ENCODE measurements at regions not wholly inside any gene's neighbourhood (a gene's known extent, or its start where the extent isn't known, plus 50 kb on each side); places are given as distances from the start of the nearest gene placed in this dataset.

- DNase-seq (ENCODE audit: low read depth) = no peak
Observed at GRCh38 chr13:111038887-111039286, 76.2 kb upstream of the ARHGEF7 start.

DNA sequence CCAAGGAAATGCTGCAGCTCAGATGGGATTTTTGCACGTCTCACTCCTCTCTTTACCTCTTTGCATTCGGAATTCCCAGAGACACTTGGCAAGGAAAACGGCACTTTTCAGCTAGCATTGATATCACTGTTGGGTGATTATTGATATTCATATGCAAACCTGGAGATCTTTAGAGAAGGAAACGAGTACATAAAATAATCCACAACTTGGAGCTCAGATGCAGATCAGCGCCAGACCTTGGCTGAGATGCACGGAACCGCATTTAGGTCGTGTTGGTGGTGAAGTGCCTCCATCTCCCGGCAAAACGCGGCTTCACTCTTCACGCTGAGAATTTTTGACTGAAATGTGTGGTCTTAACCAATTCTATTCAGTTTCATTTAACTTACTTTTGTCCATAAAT lies 77.2 kb upstream of the ARHGEF7 start:
- DNase-seq (ENCODE audit: low read depth) = no peak

DNA sequence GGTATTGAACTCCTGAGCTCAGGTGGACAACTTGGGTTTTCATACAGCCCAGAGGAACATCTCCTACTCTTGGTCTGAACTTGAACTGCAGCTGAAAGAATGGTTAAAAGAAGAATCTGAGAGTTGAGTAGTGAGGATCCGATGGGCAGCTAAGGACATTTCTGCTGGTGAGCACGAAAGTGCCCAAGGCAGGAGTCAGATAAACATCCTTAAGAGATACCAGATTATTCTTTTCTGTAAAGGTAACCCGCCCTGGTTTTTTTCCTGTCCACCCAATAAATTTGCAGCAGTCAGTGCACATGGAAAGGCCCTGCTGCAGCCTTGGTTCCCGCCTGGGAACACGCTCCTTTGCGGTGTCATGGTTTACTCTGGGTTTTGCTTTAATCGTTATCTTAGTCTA lies 78.4 kb upstream of the ARHGEF7 start:
- no peak for DNase-seq (ENCODE audit: low read depth)

DNA sequence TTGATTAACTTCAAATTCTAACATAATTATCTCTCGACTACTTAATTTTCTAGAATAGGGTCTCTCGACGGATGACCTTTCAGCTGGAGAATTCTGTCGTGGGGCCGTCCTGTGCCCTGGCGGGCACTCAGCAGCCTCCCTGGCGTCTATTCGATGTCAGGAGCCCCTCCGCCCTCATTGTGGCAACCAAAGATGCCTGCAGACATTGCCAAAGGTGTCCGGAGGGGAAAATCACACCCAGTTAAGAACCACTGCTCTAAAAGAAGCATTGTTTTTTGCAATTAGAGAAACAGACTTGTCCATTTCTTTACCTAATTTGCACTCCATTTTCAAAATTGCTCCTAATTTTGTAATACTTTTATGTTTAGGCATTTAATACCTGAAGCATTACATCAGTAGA lies 79.2 kb upstream of the ARHGEF7 start:
- no peak for DNase-seq (ENCODE audit: low read depth)

DNA sequence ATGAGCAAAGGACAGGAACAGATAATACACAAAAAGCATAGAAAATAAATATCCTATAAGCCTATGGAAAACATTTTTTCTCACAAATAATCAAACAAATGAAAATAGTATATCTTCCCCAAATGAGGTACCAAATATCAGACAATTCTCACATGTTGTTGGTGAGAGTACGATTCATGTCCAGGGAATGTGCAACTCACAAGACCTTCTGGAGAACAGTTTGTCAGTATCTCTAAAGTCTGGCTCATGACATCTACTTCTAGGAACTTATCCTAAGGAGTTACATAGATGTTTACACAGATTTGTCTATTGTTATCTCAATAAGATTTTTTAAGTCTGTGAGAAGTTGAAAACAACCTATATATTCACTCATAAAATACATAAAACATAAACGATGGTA lies 80.3 kb upstream of the ARHGEF7 start:
- no peak for DNase-seq (ENCODE audit: low read depth)

- DNase-seq (ENCODE audit: low read depth) = no peak
Observed at GRCh38 chr13:111033172-111034130, 81.7 kb upstream of the ARHGEF7 start.

GRCh38 chr13:111031531-111031961 lies 83.6 kb upstream of the ARHGEF7 start:
- no peak for DNase-seq (ENCODE audit: low read depth)

DNA sequence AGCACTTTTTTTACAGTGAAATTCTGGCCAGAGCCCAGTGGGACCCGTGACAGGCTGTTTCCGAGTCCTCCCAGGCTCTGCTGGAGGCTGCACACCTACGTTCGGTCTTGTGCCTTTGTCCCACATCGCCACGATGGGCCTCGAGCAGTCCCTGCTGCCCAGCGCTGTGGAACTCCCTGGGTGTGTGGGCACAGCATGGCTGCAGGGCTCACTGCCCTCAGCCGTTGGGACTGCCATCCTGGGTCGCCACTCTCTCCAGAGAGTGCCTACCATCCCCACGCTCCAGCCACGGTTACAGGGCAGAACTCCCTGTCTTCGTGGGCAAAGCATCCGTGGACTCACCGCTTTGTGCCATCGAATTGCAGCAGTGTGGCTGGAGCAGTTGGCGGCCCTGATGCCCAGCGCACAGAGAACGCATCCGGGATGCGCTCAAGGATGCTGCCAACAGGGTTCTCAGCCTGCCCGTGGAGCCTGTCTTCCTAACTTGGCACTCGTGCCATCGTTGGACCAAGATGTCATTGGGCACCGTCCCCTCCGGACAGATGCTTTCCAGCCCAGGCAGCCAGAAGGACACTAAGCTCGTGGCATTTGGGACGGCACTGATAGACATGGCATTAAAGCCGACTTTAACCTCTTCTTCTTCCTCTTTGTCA lies 85.0 kb upstream of the ARHGEF7 start:
- DNase-seq (ENCODE audit: low read depth) = no peak

GRCh38 chr13:111027458-111028439 lies 87.4 kb upstream of the ARHGEF7 start:
- no peak for DNase-seq (ENCODE audit: low read depth)

- no peak for DNase-seq (ENCODE audit: low read depth)
Observed at GRCh38 chr13:111025310-111025709, 89.8 kb upstream of the ARHGEF7 start.

GRCh38 chr13:111022886-111023285 lies 92.2 kb upstream of the ARHGEF7 start:
- DNase-seq (ENCODE audit: low read depth) = no peak

DNA sequence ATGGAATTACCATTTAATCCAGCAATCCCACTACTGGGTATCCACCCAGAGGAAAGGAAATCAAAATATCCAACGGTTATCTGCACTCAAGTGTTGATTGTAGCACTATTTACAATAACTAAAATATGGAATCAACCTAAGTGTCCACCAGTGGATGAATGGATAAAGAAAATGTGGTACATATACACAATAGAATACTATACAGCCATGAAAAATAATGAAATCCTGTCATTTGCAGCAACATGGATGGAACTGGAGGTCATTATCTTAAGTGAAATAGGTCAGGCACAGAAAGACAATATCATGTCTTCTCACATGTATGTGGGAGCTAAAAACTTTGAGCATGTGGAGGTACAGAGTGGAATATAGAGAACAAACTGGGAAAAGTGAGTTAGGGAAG lies 92.9 kb upstream of the ARHGEF7 start:
- DNase-seq (ENCODE audit: low read depth) = no peak

GRCh38 chr13:111021270-111021669 lies 93.8 kb upstream of the ARHGEF7 start:
- DNase-seq (ENCODE audit: low read depth) = no peak

GRCh38 chr13:111020546-111020945 lies 94.6 kb upstream of the ARHGEF7 start:
- DNase-seq (ENCODE audit: low read depth) = no peak

- DNase-seq (ENCODE audit: low read depth) = no peak
Observed at GRCh38 chr13:111020021-111020420, 95.1 kb upstream of the ARHGEF7 start.

GRCh38 chr13:111017755-111018459 lies 97.2 kb upstream of the ARHGEF7 start:
- no peak for DNase-seq (ENCODE audit: low read depth)

- DNase-seq (ENCODE audit: low read depth) = no peak
Observed at GRCh38 chr13:111013196-111013595, 98.3 kb upstream of the ANKRD10 start.

DNA sequence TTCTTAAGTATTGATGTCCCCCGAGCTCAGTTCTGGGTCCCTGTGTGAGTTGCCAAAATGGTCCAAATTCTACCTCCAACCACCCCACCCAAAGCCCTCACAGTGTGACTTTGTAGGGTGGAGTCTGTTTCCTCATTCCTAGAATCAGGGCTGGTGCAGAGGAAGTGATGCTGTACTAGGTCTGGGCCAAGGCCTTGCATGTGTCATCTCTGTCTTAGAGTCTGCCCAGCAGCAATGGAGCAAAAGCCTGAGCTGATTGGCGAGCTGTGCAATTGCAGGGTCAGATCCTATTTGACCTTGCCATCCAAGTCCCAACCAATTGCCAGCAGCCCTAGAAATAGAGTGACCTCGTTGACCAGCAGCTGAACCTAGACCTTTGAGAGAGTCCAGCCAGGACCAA lies 97.0 kb upstream of the ANKRD10 start:
- no peak for DNase-seq (ENCODE audit: low read depth)

GRCh38 chr13:111008351-111008750 lies 93.5 kb upstream of the ANKRD10 start:
- no peak for DNase-seq (ENCODE audit: low read depth)

- no peak for DNase-seq (ENCODE audit: low read depth)
Observed at GRCh38 chr13:111007209-111007608, 92.3 kb upstream of the ANKRD10 start.

GRCh38 chr13:111006506-111007031 lies 91.7 kb upstream of the ANKRD10 start:
- DNase-seq (ENCODE audit: low read depth) = no peak

Measured in stimulated activated CD4-positive, alpha-beta T cell treated with anti-CD3 and anti-CD28 coated beads, Interleukin-2, amount 100 ng/mL, for 4 hours (primary cell).